Posterior vena cava (tissue), 2 donors: ENCODE measurements at regions not wholly inside any gene's neighbourhood (a gene's known extent, or its start where the extent isn't known, plus 50 kb on each side); places are given as distances from the start of the nearest gene placed in this dataset.
"Not testable (repeated sequence)": the region's sequence is repeated elsewhere in the genome, so short reads cannot be mapped to it uniquely, and the experiment has no call there.

Source experiments
- DNase-seq: peaks from one replicate; pipeline ENCODE4 v3.0.0-alpha.2; 2020; ENCODE audit warnings: low spot score
- intact Hi-C, 2 donors: fragments of 100-400 bp; cut with DNase I; formaldehyde crosslinking; loops; one replicate each; pipeline versions ENCODE4 v1.14.1 to v1.14.2; 2022 to 2023
- donor health status: DM: yes; HTN: yes; CAD: no.
- donor health status: DM: yes; HTN: yes; CAD: no.

GRCh38 chr2:39487398-39488250 lies 50.5 kb upstream of the MAP4K3 start:
- DNase-seq: no peak
- intact Hi-C loops: no loop called here

GRCh38 chr2:39488450-39488849 lies 51.4 kb upstream of the MAP4K3 start:
- intact Hi-C loops: no loop called here
- DNase-seq: no peak

- intact Hi-C loops: no loop called here
- DNase-seq: no peak
These were observed 53.5 kb upstream of the MAP4K3 start for GRCh38 chr2:39490586-39490985.

GRCh38 chr2:39491653-39492052 lies 54.6 kb upstream of the MAP4K3 start:
- DNase-seq: no peak
- intact Hi-C loops: no loop called here

GRCh38 chr2:39492095-39492590 lies 55.1 kb upstream of the MAP4K3 start:
- DNase-seq: no peak
- intact Hi-C loops: no loop called here

GRCh38 chr2:39492716-39493115 lies 55.6 kb upstream of the MAP4K3 start:
- intact Hi-C loops: no loop called here
- no peak for DNase-seq

- no peak for DNase-seq
- intact Hi-C loops: no loop called here
These were observed 57.7 kb upstream of the MAP4K3 start for GRCh38 chr2:39494784-39495251.

GRCh38 chr2:39497082-39497801 lies 60.2 kb upstream of the MAP4K3 start:
- intact Hi-C loops: no loop called here
- DNase-seq: no peak

GRCh38 chr2:39498176-39498575 lies 61.1 kb upstream of the MAP4K3 start:
- intact Hi-C loops, DNase-seq: not testable (repeated sequence)

GRCh38 chr2:39498786-39499185 lies 61.7 kb upstream of the MAP4K3 start:
- intact Hi-C loops: no loop called here
- no peak for DNase-seq

GRCh38 chr2:39499336-39499735 lies 62.3 kb upstream of the MAP4K3 start:
- intact Hi-C loops: no loop called here
- no peak for DNase-seq

- no peak for DNase-seq
- intact Hi-C loops: no loop called here
These were observed 64.3 kb upstream of the MAP4K3 start for GRCh38 chr2:39501412-39501811.

- intact Hi-C loops: no loop called here
- no peak for DNase-seq
These were observed 66.2 kb upstream of the MAP4K3 start for GRCh38 chr2:39503277-39503676.

- intact Hi-C loops: no loop called here
- DNase-seq: no peak
These were observed 67.8 kb upstream of the MAP4K3 start for GRCh38 chr2:39504790-39505335.

- DNase-seq: no peak
- intact Hi-C loops: no loop called here
These were observed 69.1 kb upstream of the MAP4K3 start for GRCh38 chr2:39506215-39506614.

GRCh38 chr2:39508198-39508597 lies 71.1 kb upstream of the MAP4K3 start:
- intact Hi-C loops: no loop called here
- no peak for DNase-seq

- intact Hi-C loops: loop anchor here in 1 of 2 donors (5.0 kb wide), 1 partner anchor 73 kb away; the partner anchor contains the start of gene MAP4K3
- DNase-seq: no peak
These were observed 73.1 kb upstream of the MAP4K3 start for GRCh38 chr2:39510140-39510539.

GRCh38 chr2:39511219-39511604 lies 74.1 kb upstream of the MAP4K3 start:
- no peak for DNase-seq
- intact Hi-C loops: loop anchor here in 1 of 2 donors (5.0 kb wide), 1 partner anchor 74 kb away; the partner anchor contains the start of gene MAP4K3

- no peak for DNase-seq
- intact Hi-C loops: loop anchor here in 1 of 2 donors (5.0 kb wide), 1 partner anchor 75 kb away; the partner anchor contains the start of gene MAP4K3
These were observed 74.7 kb upstream of the MAP4K3 start for GRCh38 chr2:39511605-39512433.
